ENCODE measurements at regions not wholly inside any gene's neighbourhood (a gene's known extent, or its start where the extent isn't known, plus 50 kb on each side); places are given as distances from the start of the nearest gene placed in this dataset.
"Not testable (repeated sequence)": the region's sequence is repeated elsewhere in the genome, so short reads cannot be mapped to it uniquely, and the experiment has no call there.

DNA sequence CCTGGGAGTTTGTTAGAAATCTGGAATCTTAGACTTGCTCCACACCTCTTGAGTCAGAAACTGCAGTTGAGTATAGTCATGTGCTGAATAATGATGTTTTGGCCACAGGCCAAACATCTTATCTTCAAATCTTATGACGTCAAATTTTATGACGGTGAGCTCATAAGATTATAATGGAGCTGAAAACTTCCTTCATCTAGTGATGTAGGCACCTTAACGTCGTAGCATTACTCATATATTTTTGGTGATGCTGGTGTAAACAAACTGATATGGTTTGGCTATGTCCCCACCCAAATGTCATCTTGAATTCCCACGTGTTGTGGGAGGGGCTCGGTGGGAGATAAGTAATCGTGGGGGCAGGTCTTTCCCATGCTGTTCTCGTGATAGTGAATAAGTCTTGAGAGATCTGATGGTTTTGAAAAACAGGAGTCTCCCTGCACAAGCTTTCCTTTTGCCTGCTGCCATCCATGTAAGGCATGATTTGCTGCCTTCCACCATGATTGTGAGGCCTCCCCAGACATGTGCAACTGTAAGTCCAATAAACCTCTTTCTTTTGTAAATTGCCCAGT lies 268.0 kb upstream of the PROK2 start:
- no peak overlapping the region for H3K4me3 ChIP-seq (ENCODE audit: low read depth, low read length)

DNA sequence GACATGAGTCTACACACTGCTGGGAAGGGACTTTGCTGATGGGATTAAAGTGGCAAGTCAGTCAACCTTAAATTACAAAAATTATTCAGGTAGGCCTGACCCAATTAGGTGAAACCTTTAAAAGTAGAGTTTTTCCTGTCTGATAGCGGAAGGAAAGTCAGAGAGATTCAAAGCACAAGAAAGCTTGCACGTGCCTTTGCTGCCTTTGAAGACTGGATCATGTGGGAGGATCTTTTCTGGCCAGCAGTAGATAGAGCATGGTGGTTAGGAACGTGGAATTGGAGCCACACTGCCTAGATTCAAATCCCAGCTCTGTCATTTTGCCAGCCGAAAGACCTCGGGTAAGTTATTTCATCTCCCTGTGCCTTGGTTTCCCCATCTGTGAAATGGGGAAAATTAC lies 265.8 kb upstream of the PROK2 start:
- H3K4me3 ChIP-seq (ENCODE audit: low read depth, low read length): no peak overlapping the region

DNA sequence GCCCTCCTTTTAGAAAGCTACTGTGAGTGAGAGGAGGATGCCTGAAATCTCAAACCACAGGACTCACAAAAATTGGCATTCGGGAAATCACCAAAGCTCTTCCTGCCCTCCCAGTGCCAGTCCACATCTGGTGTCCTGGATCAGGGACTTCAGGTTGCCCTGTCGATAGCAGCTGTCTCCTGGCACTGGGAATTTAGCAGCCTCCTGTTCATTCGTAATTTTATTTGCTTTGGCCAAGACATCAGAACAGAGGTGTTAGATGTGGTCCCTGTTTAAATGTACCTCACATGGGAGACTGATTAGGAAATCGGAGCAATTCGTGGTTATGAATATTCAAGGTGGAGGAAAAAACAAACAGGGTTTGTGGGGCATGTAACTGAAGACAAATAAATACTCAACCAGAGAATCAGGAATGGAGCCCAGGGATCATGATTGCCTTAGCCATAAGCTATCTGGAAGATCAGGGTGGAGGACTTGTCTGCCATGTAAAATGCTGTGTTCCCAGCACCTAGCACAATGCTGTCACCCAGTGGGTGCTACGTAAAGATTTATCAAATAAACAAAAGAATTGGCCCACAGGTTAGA lies 265.2 kb upstream of the PROK2 start:
- H3K4me3 ChIP-seq (ENCODE audit: low read depth, low read length): no peak overlapping the region

GRCh38 chr3:72049300-72049699 lies 264.4 kb upstream of the PROK2 start:
- no peak overlapping the region for H3K4me3 ChIP-seq (ENCODE audit: low read depth, low read length)

DNA sequence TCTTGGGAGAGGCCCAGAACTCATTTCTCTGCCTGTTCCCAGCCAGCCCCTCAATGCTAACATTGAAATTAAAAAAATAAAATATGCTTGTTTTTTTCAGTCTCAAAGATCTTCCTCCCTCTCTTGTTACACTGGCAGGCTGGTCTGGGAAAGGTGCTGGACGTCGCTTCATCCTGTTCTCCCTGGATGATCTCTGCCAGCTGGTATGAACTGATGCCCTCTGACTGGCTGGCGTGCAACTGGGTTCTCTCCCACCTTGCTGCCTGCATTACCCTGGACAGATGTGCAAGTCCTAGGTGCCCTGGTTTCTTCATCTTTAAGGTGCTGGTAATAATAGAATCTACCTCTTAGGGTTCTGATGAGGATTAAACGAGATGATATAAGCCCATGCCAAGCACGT lies 263.9 kb upstream of the PROK2 start:
- H3K4me3 ChIP-seq (ENCODE audit: low read depth, low read length): no peak overlapping the region

- H3K4me3 ChIP-seq (ENCODE audit: low read depth, low read length): no peak overlapping the region
Observed at GRCh38 chr3:72047221-72047871, 262.4 kb upstream of the PROK2 start.

GRCh38 chr3:72044231-72044855 lies 259.4 kb upstream of the PROK2 start:
- no peak overlapping the region for H3K4me3 ChIP-seq (ENCODE audit: low read depth, low read length)

DNA sequence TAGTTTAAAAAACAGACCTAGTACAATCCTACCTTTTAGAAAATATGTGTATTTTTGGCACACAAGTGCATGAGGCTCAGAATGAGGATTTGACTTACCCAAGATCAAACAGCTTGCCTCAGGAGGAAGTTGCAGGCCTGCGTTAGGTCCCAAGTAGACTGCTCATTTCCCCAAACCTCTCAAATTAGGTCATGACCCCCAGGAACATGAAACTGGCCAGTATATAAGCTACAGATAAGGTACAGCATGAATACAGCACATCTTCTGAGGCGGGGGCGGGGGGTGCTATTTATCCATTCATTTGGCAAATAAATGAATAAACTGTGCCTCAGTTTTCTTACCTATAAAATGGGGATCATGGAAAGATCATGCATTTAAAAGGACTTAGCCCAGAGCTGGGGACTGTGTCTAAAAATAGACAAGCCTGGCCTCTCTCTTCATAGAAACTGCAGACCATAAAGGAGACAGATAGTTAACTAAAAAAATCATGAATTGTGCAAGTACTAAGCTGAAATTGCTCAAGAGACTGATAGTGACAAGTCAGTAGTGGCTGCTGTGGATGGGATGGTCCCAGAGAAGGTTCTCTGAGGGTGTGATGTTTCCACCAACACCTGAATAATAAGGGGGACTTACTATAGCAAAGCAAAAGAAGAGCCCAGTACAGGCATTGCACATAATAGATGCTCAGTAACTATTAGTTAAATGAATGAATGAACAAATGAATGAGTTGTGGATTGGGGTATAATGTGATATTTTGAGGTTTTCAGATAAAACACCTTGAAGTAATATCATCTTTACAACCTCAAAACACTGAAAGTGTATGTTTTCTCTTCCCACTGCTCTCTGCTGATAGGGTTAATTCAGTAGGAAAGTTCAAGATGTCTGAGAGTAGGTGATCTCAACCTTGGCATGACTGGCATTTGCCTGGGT lies 258.5 kb upstream of the PROK2 start:
- H3K4me3 ChIP-seq (ENCODE audit: low read depth, low read length): no peak overlapping the region

DNA sequence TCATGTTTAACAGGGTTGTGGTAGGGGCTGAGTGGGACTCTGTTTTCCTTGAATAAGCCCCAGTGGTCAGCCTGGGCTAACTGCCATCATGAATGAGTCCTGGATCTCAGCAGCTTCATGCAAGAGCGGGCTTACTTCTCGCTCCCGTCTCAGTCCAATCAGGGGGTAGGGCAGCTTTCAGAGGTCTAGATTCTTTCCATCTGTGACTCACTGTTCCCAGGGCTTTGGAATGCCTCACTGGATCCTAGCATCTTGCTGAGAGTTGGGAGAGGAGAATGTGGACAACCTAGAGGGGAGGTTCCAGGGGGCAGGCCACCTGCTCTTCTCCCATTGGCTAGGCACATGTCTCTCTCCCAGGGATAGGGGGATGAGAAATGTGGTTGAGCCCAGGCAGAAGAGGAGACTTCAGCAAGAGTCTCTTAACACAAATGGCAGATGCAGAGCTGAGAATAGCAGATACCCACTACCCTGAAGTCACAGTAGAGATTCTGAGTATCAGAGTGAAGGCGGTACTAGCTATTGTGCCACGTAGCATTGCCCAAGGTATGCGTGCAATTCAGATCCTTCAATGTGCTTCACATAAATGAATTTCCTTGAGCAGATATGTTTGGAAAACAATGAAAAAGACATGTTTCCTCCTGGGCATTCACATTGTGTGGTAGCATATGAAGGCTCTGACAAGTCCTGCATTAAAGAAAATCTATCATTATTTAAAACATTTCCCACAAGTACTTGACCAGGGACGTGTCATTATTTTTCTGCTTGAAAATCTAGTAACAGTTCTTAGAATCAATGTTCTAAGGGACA lies 257.7 kb upstream of the PROK2 start:
- H3K4me3 ChIP-seq (ENCODE audit: low read depth, low read length): no peak overlapping the region

DNA sequence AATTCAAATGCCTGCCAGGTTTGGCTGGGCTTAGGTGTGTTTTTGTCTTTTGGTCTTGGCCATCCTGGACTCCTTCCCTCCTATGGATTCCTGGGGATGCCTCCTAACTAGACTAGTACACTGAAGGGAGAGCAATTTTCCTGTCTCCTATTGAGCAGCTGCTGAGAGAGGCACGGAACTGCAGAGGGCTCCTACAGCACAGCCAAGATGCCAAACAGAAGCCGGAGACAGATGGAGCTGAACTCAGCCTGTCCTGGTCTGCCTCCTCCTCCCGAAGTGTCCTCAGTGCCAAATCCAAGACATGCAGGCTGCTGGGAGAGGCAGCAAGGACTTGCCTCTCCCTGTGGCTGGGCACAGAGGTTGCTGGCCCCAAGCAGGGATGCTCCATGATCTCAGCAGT lies 256.6 kb upstream of the PROK2 start:
- no peak overlapping the region for H3K4me3 ChIP-seq (ENCODE audit: low read depth, low read length)

- no peak overlapping the region for H3K4me3 ChIP-seq (ENCODE audit: low read depth, low read length)
Observed at GRCh38 chr3:72041076-72041475, 256.1 kb upstream of the PROK2 start.

GRCh38 chr3:72039677-72040076 lies 254.7 kb upstream of the PROK2 start:
- no peak overlapping the region for H3K4me3 ChIP-seq (ENCODE audit: low read depth, low read length)

DNA sequence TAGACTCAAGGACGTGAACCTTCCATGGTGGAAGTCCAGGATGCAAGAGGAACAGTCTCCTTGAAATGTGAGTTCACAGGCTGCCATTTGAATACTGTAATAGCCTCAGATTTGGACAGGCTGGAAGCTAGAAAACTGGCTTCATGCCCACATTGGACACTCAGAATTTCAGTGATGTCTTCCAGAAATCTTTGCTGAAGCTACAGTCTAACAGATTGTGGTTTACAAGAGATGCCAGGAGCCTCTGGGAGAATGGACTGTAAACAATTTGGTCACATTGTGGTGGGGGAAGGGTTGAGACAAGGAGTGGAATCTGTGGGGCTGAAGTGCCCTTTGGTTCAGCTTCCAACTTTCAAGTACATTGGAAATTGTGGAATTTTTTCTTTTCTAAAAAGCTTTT lies 252.0 kb upstream of the PROK2 start:
- no peak overlapping the region for H3K4me3 ChIP-seq (ENCODE audit: low read depth, low read length)

DNA sequence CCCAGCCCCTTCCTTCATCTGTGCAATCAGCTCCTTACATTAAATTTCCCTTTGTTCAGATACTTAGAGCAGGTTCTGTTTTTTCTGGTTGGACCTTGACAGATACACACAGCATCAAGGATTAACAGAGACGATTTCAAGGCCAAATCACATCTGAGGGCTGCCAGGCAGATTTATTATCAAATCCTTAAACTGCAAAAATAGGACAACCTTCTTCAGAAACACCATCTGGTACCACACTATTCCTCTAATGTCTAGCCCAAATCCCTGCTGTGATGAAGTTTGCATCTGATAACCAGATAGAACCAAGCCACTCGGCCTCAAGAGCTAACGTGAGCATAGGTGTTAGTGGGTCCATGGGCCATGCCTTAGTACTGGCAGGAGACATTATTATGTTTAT lies 250.7 kb upstream of the PROK2 start:
- no peak overlapping the region for H3K4me3 ChIP-seq (ENCODE audit: low read depth, low read length)

GRCh38 chr3:72034986-72035385 lies 250.0 kb upstream of the PROK2 start:
- H3K4me3 ChIP-seq (ENCODE audit: low read depth, low read length): no peak overlapping the region

- H3K4me3 ChIP-seq (ENCODE audit: low read depth, low read length): no peak overlapping the region
Observed at GRCh38 chr3:72033666-72034428, 248.9 kb upstream of the PROK2 start.

DNA sequence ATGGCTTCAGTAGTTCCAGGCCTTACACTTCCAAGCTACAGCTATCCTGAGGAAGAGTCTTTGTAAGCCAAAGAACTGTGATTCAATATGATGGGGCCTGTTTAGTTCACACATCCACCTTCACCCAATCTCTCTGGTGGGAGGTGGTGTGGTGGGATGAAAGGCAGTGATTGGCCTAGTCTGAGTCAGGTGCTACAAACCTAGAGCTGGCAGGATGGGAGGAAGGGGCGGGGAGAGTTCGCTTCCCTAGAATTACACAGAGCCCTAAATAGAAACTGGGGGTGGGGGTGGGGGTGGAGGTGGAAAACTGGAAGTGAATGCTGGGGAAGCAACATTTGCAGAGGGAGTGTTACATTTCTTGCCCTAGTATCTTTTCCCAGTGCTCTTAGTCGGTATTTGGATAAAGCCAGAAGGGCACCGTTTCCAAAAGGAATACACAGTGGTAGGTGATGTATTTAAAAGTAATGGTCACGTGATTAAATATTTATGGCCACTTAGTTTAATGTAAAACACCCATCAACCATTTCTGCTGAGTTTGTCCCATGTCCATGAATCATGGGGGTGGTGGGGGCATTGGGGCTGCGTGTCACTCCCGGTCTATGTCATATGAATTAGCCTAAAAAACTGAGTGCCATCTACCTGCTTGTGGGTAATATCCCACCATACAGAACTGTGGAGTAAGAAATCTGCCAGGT lies 247.6 kb upstream of the PROK2 start:
- no peak overlapping the region for H3K4me3 ChIP-seq (ENCODE audit: low read depth, low read length)

DNA sequence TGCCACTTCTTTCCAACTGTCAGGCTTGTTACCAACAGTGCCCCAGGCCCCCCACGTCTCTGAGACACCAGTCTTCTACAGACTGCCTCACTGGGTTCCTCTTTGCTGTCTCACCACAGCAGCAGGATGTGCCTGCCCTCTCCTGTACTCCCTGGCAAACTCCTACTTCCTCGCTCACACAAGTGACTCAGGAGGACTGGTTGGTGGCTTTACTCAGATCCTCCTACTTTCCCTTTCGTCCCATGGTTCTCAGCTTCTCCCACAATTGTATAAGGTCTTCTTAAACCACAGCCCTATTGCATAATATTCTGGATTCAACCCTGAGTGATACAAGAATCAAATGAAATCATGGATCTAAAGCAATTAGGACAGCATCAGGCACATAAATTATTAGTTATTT lies 246.6 kb upstream of the PROK2 start:
- no peak overlapping the region for H3K4me3 ChIP-seq (ENCODE audit: low read depth, low read length)

GRCh38 chr3:72030296-72030695 lies 245.3 kb upstream of the PROK2 start:
- H3K4me3 ChIP-seq (ENCODE audit: low read depth, low read length): not testable (repeated sequence)

Data from iPS-11a (cell line).